ENCODE measurements at regions not wholly inside any gene's neighbourhood (a gene's known extent, or its start where the extent isn't known, plus 50 kb on each side); places are given as distances from the start of the nearest gene placed in this dataset.

DNA sequence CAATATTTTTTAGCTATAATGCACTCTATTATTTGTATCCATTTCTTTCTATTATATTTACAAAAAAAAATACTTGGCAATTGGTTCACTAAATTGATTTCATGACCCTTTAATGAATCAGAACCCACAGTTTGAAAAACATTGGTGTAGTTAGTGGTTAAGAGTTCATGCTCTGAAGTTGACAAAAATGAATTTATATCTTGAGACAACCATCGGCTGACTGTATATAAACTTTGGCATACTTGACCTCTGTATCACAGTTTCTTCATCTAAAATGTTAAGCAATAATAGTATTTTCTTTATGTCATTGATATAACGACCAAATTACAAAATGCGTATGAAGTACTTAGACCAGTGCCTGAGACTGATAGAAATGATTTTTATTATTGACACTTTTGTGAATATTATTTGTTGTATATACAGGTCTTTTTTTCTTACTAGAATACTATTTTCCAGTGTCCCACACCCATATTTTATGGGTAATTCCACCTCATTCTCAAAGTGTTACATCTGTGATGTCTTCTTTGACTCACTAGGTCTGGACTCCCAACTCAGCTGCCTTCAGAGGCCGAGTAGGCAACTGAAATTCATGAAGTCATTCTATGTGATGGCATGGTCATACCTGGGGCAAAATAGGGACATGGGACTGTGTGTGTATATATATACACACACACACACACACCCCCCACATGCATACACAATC lies 459.2 kb downstream of the RFPL4B start:
- DNase-seq: no peak

DNA sequence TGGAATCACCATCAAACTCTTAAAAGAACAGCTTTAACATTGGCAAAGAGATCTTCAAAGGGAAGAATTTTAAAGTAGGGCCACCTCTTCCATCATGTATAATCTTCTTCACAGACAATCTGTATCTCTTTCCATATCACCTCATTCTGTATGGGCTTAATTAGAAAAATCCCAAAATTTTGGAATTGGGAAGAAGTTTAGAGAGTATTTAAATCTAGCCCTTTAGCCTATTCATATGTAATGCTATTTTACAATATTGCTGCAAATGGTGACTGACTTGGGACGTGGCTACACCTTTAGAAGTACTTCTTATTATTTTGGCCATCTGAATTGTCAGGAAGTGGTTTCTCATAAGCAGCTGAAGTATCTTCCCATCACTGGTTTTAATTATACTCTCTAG lies 474.3 kb downstream of the RFPL4B start:
- no peak for DNase-seq

DNA sequence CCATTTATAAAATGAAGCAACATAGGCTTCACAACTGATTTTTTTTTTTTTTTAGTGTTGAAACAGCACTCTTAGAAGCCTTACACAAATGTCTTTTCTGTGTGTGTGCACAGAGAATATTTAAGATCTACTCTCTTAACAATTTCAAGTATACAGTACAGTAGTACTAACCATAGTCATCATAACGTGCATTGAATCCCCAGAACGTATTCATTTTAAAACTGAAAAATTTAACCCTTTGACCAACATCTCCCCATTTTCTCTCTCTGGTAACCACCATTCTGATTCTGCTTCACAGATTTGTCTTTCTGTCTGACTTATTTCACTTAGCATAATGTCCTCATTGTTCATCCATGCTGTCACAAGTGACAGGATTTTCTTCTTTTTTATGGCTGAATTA lies 475.6 kb downstream of the RFPL4B start:
- no peak for DNase-seq

DNA sequence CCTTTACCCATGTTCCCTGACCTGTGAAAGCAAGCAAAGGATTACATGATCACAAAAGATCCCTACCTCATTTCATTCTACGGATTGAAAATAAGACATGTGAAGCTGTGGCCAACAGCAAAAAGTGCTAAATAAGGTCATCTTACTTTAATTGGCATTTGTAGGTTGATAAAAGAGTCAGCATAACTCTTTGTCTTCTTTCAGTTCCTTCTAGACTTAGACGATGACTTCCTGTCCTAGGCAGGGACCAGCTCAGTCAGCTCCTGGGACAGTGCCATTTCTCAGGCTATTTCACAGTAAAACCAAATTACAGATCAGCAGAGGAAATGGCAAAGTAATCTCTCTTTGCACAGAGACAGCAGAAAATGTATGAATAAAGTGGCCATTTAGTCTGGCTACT lies 480.7 kb downstream of the RFPL4B start:
- DNase-seq: no peak

DNA sequence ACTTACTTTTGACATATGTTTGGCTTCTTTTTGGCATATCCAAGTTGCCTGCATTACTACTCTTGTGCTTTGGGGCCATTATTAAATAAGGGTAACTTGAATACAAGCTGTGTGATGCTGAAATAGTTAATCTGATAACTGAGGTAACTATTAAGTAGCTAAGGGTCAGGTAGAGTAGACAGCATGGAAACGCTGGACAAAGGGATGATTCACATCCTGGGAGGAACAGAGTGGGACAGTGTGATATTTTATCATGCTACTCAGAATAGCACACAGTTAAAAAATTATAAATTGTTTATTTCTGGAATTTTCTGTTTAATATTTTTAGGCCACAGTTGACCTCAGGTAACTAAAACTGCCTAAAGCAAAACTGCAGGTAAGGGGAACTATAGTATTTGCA lies 483.9 kb downstream of the RFPL4B start:
- peak; percentile 12 for DNase-seq

DNA sequence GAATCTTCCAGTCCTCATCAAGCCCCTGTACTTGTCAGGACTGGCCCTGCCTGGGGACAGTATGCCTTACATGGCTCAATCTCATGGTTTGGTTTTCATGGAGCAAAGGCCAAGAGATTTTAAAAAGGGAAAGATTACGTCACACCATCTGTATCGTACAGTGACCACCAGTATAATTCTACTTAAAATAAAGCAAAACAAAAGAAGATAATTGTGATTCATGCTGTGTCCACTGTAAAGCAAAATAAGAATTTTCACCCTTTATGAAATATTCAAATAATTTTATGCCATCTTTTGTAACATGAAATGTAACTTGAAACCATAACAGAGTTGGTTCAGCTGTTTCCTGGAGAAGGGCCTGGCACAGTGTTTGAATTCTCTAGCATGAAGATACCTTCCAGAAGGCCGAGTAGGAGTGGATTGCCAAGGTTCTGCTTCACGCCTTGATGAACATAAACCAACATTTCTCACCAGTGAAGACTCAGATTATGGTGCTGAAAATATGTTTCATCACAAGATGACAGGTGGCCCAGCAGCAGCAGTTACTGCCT lies 486.5 kb downstream of the RFPL4B start:
- DNase-seq: peak; percentile 6

DNA sequence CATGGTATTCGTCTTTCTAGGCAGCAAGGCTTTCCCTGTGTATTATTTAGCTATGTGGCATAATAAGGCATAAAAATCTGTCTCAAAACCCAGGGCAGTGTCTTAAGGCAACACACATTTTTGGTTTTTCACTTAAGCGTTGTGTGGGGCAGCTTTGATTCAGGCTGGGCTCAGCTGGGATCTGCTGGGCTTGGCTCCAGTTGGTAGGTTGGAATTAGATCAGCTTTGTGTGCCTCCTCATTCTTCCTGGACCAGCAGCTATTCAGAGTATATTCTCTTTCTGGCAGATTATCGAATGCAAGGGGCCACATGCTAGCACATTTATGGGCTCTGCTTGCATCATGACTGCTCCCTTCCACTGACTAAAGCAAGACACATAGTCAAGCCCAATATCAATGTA lies 487.9 kb downstream of the RFPL4B start:
- no peak for DNase-seq

DNA sequence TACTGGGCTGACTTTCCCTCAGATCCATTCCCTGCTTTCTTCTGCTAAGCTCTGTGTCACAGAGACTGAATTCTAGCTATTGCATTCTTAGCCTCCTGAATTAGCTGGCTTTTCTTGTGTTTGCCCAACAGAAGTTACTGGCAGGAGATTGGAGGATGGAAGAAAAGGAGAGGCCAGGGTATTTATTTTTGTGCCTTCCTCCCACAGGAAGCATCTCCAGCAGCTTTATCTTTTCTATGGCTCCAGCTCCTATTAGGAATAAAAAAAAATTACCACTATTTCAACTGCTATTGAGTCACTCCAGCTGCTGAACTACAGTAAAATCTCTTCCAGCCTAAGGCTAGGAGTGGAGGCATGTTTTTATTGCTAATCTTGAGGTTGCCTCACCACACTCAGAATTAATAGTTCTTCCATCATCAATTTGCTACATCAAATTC lies 492.4 kb downstream of the RFPL4B start:
- peak; percentile 87 for DNase-seq

DNA sequence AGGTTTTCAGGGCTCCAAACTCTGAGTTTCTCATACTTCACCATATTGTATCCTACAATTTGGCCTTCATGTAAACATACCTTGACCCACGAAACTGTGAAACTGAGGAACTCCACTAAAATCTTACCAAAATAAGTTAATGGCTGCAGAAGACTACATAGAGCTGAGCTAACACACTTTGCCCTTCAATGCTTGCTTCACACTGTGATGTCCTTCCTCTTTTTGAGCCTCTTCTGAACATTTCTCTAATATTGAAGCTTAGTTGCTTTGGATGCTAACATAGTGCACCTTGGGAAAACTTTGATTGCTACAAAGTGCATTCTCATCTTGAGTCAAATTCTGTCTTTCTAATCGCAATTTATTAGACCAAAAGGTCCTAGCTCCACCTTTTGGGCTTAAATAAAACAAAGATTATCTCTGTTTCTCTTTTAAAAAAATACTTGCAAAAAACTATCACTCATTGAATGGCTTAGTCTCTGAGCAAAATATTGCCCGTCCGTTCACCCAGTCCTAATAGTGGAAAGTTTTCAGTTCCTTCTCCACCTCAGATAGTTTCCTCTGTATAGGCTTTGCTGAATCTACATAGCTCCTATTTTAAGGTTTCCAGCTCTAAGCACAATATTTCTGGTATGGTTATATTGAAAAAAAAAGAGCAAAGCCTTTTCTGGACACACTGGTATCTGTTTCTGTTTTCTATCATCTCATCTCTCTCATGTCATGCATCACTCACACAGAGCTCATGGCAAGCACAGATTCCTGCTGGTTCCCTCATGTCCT lies 494.6 kb downstream of the RFPL4B start:
- no peak for DNase-seq

DNA sequence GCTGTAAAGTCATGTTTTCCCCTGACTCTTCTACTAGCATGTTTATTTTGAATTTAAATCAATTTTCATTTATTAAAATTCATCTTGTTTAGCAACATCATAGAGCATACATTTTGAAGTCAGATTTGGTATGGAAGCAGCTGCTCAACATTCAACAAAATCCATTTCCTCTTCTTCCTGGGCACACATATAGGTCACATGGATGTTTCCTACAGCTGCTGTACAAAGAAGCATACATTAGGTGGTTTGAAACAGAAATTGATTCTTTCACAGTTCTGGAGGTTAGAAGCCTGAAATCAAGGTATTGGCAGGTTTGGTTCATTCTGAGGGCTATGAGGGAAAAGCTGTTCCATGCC lies 495.2 kb downstream of the RFPL4B start:
- DNase-seq: no peak

DNA sequence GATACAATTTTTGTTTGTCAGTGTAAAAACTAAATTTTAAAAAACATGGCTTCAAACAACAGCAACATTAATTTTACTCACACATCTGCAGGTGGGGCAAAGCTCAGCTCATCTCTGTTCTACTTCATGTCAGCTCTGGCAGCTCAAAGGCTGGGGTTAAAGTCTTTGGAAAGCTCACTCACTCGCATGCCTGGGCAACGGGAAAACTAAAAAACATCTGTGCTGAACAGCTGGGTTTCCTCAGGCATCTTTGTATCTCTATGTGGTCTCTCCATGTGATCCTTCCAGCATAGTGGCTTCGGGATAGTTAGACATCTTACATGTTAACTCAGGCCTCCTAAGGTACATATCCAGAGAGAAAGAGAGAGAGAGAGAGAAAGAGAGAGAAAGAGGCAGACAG lies 499.6 kb downstream of the RFPL4B start:
- no peak for DNase-seq

DNA sequence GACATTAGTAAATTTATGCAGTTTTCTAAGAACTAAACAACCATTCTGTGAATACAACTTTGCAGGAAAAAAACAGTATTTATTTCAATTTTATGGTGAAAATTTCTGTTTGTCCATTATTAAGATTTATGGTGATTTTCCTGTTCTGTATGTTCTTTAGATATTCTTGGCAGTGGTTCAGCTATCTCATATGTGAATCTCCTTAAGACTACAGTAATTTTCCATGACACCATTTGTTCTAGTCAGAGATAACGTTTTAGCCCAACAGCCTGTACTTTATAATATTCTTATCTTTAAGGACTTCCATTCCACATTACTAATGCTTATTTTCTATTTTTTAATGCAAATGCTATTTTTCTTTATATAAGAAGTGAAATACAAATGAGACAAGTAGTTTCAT lies 504.0 kb downstream of the RFPL4B start:
- DNase-seq: peak; percentile 32

DNA sequence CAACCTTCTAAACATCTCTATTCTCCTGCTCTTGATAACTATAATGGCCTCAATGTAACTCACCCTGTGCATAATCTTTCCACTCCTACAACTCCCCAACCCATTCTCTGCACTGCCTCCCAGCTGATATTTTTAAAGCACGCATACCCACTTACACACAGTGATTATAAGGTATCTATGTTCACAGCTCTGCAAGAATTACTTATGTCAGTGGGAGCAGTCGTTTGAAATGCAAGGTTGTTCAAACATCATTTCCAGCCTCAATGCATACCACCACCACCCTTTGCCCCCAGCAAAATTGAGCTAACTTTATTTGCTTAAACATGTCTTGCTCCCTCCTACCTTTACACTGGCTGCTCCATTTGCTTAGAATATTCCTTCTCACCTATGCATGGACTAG lies 506.0 kb downstream of the RFPL4B start:
- DNase-seq: no peak

DNA sequence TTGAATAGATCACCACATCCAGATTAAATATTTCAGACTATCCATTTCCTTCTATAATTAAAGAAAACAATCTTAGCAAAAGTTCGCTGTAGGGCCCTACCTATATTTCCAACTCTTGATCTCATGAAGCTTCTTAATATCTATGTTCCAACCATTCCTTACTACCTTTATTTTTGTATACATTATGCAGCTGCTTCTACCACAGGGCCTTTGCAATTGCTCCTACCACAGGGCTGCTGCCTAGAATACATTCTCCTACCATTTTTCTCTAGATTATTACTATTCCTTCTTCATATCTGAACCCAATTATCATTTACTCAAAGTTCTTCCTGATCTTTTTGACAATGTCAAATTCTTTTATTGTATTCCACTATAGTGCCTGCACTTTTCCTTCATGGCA lies 516.6 kb downstream of the RFPL4B start:
- no peak for DNase-seq

DNA sequence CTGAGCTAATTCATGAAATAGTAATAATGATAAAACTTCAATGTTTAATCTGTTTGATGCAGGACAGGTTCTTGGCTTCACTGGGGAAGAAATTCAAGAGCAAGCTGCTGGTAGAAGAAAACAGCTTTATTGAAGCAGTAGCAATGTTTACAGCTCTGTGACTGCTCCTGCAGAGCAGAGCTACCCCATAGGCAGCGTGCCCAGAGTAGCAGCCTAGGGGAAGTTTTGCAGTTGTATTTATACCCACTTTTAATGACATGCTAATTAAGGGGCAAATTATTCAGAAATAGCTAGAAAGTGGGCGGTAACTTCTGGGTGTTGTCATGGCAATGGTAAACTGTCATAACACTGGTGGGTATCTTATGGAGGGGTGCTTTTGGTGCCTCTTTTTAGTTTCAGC lies 518.0 kb downstream of the RFPL4B start:
- no peak for DNase-seq

DNA sequence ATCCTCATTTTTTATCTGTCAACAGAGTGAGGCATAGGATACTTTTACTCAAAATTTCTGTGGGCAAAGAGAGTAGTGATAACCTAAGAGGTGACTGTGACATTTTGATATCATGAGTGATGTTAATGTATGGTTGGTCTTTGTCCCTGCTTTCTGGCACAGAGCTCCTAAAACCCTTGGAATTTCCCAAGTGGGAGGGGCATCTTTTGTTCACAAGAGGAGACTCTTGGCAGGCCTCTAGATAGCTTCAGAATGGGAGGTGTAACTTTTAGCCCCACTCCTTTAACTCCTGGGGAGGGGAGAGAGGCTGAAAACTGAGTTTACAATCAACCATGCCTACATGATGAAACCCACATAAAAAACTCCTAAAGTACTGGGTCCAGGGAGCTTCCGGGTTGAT lies 527.8 kb downstream of the RFPL4B start:
- DNase-seq: no peak

DNA sequence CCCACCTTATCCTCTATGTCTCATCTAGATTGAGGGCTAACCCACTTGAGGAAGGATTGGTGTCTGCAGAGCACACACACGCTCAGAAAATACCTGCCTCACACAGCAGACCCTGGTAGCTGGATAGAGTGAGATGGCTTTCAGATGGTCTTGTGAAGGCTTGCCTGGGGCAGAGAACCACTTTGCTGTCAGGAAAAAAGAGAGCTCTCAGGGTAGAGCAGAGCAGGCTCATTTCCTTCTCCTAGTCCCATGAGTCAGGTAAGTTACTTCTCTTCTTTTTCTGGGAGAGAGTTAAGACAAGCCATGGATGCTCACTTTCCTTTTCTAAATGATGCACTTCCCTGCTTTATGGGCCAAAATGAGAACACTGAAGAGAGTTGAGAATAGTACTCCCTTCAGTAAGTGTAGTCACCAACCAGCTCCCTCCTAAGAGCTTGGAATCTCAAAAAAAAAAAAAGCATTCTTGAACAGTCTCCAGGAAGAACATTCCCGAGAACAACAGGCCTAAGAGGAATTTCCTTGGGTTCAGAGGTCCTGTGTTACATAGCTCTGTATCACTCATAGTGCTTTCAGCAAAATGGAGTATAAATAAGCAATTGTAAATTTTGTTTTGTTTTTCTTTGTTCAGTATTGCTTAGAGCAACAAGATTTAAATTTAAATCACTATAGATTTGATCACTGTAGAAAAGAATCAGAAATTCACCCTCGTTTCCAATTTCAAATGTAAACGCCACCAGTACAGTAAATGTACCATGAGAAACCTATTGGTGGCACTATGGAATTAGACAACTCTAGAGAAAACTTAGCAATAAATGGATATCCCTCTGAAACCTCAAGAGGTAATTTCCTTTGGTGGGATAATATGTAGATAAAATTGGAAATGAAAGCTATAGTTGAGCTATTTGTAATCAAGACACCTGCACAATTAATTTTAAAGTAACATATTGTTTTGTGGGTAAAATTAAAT lies 530.3 kb downstream of the RFPL4B start:
- peak; percentile 85 for DNase-seq

DNA sequence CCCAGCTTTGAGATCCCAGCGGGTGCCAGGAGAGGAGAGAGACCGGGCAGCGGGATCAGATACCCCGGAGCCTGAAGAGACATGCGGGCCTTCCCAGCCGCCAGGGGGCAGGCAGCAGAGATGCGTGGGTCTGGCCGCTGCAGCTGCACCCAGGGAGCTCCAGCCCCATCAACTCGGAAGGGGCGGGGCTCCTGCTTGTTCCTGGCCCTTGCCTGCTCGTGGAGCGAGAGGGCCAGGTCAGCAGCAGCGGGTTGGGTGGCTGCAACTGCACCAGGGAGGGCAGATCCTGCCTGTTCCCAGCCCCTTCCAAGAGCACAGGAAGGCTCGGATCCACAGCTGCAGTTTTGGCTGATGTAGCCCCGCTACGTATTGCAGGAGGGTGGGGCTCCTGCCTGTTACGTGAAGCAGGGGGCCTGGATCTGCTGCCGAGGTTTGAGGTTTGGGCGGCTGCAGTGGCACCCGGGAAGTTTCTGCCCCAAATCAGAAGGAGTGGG lies 532.8 kb downstream of the RFPL4B start:
- no peak for DNase-seq

DNA sequence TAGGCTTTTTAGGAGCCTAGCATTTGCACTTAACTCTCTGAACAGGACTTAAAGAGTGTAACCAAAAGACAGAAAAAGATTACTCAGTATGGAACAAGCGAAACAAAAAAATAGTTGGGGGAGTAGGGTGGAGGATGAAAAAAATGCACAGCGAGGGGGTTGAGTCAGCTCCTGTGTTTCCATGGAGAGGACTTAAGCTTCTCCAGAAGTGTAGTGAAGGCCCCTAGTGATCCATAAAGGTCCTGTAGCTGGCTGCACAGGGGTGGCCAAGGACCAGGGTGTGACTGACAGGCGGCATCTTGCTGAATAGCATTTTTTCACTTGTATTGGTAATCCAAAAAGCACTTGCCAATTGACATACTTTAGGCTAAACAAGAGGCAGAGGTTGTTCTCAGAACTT lies 533.9 kb downstream of the RFPL4B start:
- peak; percentile 35 for DNase-seq

DNA sequence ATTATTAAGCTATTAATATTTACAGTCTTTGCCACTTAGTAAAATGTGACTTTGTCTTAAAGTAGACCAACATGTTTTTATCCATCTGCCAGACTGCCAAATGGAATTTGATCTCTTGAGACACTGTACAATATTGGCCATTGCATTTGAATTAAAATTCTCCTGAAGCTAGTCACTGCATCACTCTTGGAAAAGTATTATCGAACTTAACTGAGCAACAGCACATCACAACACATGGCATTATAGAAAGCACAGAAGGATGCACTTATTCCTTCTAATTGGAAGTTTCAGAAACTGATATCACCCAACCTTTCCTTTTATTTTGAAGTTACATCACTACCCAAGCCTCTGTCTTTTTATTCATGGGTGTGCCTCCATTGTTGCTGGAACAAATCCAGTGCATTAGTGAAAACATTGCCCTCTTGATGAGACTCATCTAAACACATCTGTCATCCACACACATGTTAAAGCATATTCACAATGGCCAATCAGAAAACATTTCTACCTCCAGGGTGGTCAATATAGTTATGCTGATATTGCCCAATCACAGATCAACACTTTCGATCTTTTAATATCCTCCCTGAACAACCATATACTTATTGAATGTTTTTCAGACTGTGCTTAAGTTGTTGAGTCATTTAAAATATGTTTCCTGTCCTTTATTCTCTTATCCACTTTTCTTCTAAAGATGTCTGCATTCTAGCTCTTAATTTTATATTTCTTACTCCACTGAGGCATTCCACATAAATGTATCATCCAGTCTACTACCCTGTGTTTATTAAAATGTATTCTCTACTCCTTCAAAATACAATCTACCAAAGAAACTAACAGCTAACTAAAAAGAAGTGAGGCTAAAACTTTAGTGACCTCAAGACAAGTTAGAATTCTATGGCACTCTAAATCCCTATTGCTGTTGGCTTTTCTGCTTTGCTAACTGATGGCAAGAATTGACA lies 535.0 kb downstream of the RFPL4B start:
- no peak for DNase-seq

DNA sequence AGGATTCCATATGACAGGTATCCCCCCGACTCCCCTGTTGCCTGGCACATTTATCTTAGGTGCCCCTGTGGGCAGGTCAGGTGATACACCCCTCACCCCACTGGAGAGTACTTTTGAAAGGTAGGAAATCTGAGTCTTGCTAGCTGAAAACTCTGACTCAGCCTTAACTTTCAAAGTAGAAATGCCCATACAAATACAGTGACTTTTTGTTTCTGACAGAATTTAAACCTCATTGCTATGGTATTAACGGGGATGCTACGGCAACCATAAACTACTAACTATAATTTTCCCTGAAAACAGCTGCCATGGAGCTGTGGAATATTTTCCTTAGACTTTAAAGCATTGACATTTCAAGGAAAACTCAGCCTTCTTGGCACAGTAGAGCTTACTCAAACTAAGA lies 536.0 kb downstream of the RFPL4B start:
- no peak for DNase-seq

DNA sequence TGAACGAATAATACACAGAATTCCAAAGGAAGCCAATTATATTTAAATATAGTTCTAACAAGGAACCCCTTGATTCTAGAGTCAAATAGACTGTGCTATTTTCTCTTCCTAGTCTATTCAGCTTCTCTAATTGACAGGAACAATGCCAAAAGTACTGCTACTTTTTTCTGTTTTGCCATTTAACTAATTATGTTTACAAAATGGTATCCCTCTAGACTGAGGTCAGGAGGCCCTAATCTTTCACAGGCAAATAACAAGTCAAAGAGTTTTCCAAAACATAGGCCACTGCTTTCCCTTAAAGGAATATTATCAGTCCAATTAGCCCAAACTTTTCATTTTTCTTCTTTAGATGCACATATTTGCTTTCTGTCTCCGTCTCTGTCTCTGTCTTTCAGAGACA lies 539.3 kb downstream of the RFPL4B start:
- DNase-seq: no peak
